ENCODE measurements at regions not wholly inside any gene's neighbourhood (a gene's known extent, or its start where the extent isn't known, plus 50 kb on each side); places are given as distances from the start of the nearest gene placed in this dataset.

DNA sequence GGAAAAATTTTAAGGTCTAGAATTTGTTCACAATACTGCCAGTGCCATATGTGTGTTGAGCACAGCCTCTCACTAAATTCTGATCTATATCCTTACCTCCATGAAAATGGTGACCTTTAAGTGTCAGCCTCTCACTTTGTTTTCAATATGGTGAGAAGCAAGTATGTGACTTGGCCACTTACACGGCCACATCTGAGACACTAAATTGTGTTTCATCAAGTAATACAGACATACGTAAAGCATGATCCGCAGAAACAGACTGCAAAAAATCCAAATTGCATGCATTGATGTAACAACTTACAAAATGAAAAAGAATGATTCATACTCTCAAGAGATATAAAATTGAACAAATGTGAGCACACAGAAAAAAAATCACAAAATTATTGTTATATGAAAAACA, 55.2 kb upstream of the UGP2 start:
- DNase-seq, result no peak

DNA sequence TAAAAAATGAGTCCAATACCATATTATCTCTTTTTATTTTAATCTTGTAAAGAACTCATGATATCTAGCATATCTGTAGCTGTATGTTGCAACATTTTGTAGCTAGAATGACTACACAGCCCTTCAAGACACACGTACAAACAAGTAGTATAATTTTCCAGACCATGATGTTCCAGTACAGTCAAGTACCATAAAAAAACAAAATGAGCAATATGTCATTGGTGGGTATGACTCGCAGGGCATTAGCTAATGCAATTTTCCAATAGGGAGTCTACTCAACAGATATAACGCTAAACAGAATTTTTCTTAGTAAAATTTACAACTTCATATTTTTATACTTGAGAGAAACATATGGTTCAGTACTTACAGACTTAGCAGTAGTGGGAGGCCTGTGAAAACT, 53.6 kb upstream of the UGP2 start:
- DNase-seq, result no peak

DNA sequence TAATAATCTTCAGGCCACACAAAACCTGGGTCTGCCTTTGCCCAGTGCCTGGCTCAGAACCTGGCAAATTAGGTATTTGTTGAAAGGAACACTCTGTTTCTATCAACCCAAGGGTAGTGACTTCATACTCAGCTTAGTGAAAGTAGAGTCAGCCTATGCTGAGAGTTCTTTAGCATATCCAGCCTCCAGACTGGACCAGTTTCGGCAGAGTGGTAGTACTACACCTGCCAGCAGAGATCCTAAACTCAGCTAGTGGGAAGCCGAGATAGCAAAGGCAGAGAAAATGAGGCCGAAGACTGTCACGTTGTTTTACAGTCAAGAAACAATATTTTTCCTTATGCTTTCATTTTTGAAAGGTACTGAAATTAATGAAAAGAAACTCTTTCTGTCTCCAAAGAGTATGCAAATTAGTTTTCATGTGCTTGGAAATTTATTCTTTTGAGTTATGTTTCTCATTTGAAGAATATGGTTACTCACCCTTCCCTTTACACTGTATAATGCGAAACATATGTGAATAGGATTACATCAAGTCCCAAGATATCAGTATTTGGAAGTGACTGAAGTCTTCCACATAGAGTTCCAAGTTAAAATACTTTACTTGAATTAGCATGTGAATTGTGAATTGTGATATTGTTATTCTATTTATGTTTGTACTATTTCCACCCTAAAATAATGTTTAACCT, 52.2 kb upstream of the UGP2 start:
- no peak for DNase-seq

DNA sequence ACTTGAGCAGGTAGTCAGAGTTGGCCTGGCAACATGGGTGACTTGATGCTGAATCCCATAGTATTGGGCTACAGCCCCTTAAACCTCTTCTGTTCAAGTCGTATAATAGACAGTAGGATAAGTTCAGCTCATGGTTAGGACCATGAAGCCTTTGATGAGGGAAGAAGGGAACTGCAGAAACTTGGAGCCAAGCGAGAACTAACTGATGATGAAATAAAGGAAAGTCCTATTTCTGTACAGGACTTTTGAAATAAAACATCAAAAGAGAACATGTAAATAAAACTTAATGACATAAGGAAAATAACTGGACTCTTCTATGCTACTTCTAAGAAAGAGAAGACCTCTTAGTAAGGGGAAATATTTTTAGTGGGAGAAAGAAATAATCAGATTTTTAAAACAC, 51.2 kb upstream of the UGP2 start:
- DNase-seq, result no peak

DNA sequence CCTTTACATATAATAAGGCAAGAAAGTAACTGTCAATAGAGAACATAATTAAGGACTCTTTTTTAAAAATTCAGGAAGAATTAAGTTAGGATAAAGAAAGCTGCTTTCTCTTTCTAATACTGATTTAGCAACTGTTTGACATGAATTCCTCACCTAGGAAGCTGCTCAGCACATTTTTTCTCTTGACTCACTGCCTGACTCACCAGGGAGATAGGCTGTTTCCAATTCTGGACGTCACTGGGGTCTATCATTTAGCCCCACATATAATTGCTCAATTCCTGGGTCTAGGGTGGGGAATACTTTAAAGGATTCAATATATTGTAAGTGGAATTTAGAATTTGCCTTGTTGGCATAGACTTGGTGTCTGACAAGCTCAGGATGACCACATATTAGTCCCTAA, 50.8 kb upstream of the UGP2 start:
- DNase-seq, result no peak

DNA sequence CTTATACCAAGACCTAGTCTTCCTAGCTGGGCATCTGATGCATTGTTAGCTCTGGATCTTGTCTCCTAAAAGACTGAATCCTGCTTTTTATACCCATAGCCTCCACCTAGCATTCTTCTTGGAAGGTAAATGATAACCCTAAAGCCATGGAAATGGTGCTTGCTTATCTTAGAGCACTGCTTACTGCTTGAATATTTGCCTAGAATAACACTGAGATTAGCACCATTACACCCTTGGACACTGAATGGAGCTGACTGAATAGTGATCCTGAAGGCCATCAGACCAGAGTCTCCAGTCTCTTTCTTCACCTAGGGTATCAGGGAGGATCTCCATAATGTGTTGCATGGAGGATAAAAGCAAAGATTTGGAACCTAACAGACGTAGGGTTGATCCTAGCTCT, 50.3 kb upstream of the UGP2 start:
- DNase-seq, result no peak
